ENCODE measurements at regions not wholly inside any gene's neighbourhood (a gene's known extent, or its start where the extent isn't known, plus 50 kb on each side); places are given as distances from the start of the nearest gene placed in this dataset.
A peak's percentile ranks its signal among the peaks of the same experiment; 100 is the strongest.

DNA sequence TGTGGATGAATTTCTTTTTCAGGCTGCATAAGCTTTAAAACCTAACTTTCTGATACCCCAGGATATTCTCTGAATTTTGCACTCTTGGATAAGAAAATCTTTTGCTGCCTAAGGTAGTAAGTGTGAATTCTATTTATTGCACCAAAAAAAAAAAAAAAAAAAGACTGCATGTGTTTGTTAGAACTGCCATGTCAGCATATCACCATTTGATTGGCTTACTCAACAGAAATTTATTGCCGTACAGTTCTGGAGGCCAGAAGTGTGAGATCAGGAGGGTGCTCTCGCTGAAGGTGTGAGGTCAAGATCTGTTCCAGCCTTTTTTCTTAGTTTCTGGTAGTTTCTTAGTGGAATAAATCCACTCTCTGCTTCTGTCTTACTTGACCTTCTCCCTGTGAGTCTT is 1250.0 kb upstream of the PRKX start:
- no peak for ATAC-seq
- POLR2A ChIA-PET, result no interaction called here
- no peaks in the 10 kb centered on the region for H3K36me3 ChIP-seq (ENCODE audit: control insufficient read depth, insufficient read depth, low read length)

More for the DNA sequence above, 1250.0 kb upstream of the PRKX start:
- no TSS peak for BruUV-seq (replicated peaks)
- no peak overlapping the region for H3K4me3 ChIP-seq
- CTCF ChIA-PET (ENCODE audit: low intra/inter-chr PET ratio), result no interaction called here
- 7% methylated on average over 2 of the region's 2 CpGs for WGBS (ENCODE audit: insufficient coverage, low coverage, missing lambda C conversion rate)
- H3K9me3 ChIP-seq (replicated peaks; ENCODE audit: control insufficient read depth, insufficient read depth, low read depth, low read length), result no peaks in the 10 kb centered on the region
- DNase-seq (ENCODE audit: extremely low read depth in 1 of 4, low spot score in 3 of 4), result no peak
- no peaks in the 10 kb centered on the region for H3K9me1 ChIP-seq (ENCODE audit: control insufficient read depth, insufficient read depth, low read length)
- no peaks in the 10 kb centered on the region for H4K20me1 ChIP-seq (replicated peaks; ENCODE audit: control insufficient read depth, insufficient read depth, low read length)
- H3K4me1 ChIP-seq (replicated peaks in 1 of 2; ENCODE audit: control insufficient read depth in 2 of 2, insufficient read depth in 2 of 2, low read length in 2 of 2), result no peaks in the 10 kb centered on the region
- intact Hi-C loops (cut with micrococcal nuclease), result no loop called here
- no peak overlapping the region for H3K9ac ChIP-seq (ENCODE audit: insufficient read depth in 1 of 2, low read depth in 2 of 2, low read length in 2 of 2)
- H3K27me3 ChIP-seq (ENCODE audit: control insufficient read depth in 2 of 2, insufficient read depth in 2 of 2, low read length in 2 of 2), result no peaks in the 10 kb centered on the region
- in situ Hi-C loops (cut with MboI), result no loop called here
- TF ChIP-seq NFRKB (IDR thresholded peaks at IDR 0.05; ENCODE audit: low read depth) (no peak), MTF1 (CRISPR knock-in tag; IDR thresholded peaks at IDR 0.05; ENCODE audit: borderline replicate concordance) (no peak), TAF15 (IDR thresholded peaks at IDR 0.05; ENCODE audit: low read depth, low read length) (no peak), MAFK (IDR thresholded peaks at IDR 0.05; ENCODE audit: low read length) (peak; percentile 71), MAFG (tag; conservative IDR thresholded peaks at IDR 0.05) (peak; percentile 29; the same call in 1 of the 2 replicates), MAFF (IDR thresholded peaks at IDR 0.05; ENCODE audit: low read length) (peak; percentile 65), ZNF121 (CRISPR knock-in tag; conservative IDR thresholded peaks at IDR 0.05) (no peak), E2F3 (CRISPR knock-in tag; IDR thresholded peaks at IDR 0.05) (no peak), TRIM24 (IDR thresholded peaks at IDR 0.05) (no peak), MED1 (CRISPR knock-in tag; IDR thresholded peaks at IDR 0.05; ENCODE audit: borderline replicate concordance) (no peak), ZNF316 (IDR thresholded peaks at IDR 0.05) (peak; percentile 38; the same call in 1 of the 2 replicates), CTBP1 (IDR thresholded peaks at IDR 0.05; ENCODE audit: borderline replicate concordance) (no peak), SP2 (IDR thresholded peaks at IDR 0.05; ENCODE audit: extremely low read depth, low read depth, low read length, poor library complexity, severe bottlenecking) (no peak)
- TF ChIP-seq, protein P1, sequence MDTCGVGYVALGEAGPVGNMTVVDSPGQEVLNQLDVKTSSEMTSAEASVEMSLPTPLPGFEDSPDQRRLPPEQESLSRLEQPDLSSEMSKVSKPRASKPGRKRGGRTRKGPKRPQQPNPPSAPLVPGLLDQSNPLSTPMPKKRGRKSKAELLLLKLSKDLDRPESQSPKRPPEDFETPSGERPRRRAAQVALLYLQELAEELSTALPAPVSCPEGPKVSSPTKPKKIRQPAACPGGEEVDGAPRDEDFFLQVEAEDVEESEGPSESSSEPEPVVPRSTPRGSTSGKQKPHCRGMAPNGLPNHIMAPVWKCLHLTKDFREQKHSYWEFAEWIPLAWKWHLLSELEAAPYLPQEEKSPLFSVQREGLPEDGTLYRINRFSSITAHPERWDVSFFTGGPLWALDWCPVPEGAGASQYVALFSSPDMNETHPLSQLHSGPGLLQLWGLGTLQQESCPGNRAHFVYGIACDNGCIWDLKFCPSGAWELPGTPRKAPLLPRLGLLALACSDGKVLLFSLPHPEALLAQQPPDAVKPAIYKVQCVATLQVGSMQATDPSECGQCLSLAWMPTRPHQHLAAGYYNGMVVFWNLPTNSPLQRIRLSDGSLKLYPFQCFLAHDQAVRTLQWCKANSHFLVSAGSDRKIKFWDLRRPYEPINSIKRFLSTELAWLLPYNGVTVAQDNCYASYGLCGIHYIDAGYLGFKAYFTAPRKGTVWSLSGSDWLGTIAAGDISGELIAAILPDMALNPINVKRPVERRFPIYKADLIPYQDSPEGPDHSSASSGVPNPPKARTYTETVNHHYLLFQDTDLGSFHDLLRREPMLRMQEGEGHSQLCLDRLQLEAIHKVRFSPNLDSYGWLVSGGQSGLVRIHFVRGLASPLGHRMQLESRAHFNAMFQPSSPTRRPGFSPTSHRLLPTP (IDR thresholded peaks at IDR 0.05; ENCODE audit: borderline replicate concordance, extremely low read depth, insufficient read length), result no peak
- TF ChIP-seq, protein P2, sequence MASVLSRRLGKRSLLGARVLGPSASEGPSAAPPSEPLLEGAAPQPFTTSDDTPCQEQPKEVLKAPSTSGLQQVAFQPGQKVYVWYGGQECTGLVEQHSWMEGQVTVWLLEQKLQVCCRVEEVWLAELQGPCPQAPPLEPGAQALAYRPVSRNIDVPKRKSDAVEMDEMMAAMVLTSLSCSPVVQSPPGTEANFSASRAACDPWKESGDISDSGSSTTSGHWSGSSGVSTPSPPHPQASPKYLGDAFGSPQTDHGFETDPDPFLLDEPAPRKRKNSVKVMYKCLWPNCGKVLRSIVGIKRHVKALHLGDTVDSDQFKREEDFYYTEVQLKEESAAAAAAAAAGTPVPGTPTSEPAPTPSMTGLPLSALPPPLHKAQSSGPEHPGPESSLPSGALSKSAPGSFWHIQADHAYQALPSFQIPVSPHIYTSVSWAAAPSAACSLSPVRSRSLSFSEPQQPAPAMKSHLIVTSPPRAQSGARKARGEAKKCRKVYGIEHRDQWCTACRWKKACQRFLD (CRISPR knock-in tag; IDR thresholded peaks at IDR 0.05), result no peak
- no peak for FAIRE-seq
- H3K4me2 ChIP-seq (ENCODE audit: insufficient read depth, low read length), result no peak overlapping the region
- H2AFZ ChIP-seq (ENCODE audit: low read depth, low read length), result no peak overlapping the region
- no peaks in the 10 kb centered on the region for H3K79me2 ChIP-seq (ENCODE audit: control insufficient read depth, insufficient read depth, low read length)
- no peak overlapping the region for H3K27ac ChIP-seq (ENCODE audit: extremely low read depth, low read depth, low read length)
